ENCODE measurements at regions not wholly inside any gene's neighbourhood (a gene's known extent, or its start where the extent isn't known, plus 50 kb on each side); places are given as distances from the start of the nearest gene placed in this dataset.

DNA sequence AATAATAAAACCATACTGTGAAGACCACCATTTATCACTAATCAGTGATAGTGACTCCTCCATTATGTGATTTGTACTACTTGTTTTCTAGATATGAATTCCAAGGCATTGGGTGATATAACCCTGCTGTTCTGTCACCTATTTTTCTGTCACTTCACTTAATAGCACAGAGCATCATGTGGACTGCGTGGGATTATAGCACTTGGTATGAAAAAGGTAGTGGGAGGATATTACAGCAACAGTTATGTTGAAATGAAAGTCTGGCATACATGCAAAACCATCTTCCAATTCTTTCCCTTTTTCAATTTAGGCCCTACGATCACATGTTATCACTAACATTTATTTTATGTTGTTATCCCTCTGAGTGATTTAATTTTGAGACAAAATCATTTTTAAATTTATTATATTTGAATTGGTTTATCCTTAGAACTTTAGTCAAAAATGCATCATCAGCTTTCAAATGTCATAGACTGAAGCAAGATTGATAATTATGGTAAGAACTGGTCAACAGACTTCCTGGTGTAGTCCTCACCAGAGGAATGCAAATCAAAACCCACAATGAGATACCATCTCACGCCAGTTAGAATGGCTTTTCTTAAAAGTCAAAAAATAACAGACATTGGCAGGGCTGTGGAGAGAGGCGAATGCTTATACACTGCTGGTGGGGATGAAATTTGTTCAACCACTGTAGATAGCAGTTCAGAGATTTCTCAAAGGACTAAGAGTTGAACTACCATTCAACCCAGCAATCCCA lies 242.6 kb downstream of the IKZF2 start:
- TF ChIP-seq TEAD4 (CRISPR knock-in tag; IDR thresholded peaks at IDR 0.05), result no peak
- TF ChIP-seq CTCF (IDR thresholded peaks at IDR 0.05), result no peak
- no peak for TF ChIP-seq MLX (CRISPR knock-in tag; IDR thresholded peaks at IDR 0.05)
- TF ChIP-seq ATF2 (CRISPR knock-in tag; IDR thresholded peaks at IDR 0.05; ENCODE audit: borderline replicate concordance, low read depth), result no peak
- TF ChIP-seq ZNF138 (CRISPR knock-in tag; conservative IDR thresholded peaks at IDR 0.05), result no peak
- TF ChIP-seq STAT6 (CRISPR knock-in tag; conservative IDR thresholded peaks at IDR 0.05; ENCODE audit: low read depth), result no peak
- TF ChIP-seq, protein P1, sequence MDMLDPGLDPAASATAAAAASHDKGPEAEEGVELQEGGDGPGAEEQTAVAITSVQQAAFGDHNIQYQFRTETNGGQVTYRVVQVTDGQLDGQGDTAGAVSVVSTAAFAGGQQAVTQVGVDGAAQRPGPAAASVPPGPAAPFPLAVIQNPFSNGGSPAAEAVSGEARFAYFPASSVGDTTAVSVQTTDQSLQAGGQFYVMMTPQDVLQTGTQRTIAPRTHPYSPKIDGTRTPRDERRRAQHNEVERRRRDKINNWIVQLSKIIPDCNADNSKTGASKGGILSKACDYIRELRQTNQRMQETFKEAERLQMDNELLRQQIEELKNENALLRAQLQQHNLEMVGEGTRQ (CRISPR knock-in tag; IDR thresholded peaks at IDR 0.05), result no peak
